HCT116 (cell line): ENCODE measurements at regions not wholly inside any gene's neighbourhood (a gene's known extent, or its start where the extent isn't known, plus 50 kb on each side); places are given as distances from the start of the nearest gene placed in this dataset.

ENCODE experiments used
- ATAC-seq: fragments of 200-7000 bp; cut with Tn5 transposase; 2 replicates; pipeline ENCODE4 v1.9.1; 2020; ENCODE audit warnings: mild to moderate bottlenecking, moderate library complexity
- BruUV-seq: library from RNA; stranded (reverse); fragments of 400-500 nt; replicated peaks from 2 replicates; lab custom pipeline; 2021; lab: Mats Ljungman, UMichigan
- CTCF ChIA-PET: fragments of 300-600 bp; sonication (Branson Sonifier 250); formaldehyde crosslinking; loops from one replicate; lab custom pipeline; 2021; ENCODE audit warnings: antibody characterized with exemption; lab: Charles Lee
- POLR2A ChIA-PET: fragments of 300-600, 350-600 bp; sonication (Branson Sonifier 250); formaldehyde crosslinking; loops from one replicate; lab custom pipeline; 2021; ENCODE audit warnings: antibody characterized with exemption; lab: Charles Lee
- RAD21 ChIA-PET, 2 experiments: fragments of 300-600 bp; sonication (Branson Sonifier 250); formaldehyde crosslinking; loops; one replicate each; lab custom pipeline; 2023; ENCODE audit warnings: low total read pairs in 2 of 2; ENCODE audit not compliant: uncharacterized antibody in 2 of 2, unreplicated experiment in 2 of 2, low non-redundant PET in 1 of 2; lab: Charles Lee
- DNase-seq: peaks from one replicate; pipeline ENCODE4 v3.0.0-alpha.2; 2010; ENCODE audit warnings: low read depth, low spot score
- H2AFZ ChIP-seq: fragments of 200-600 bp; shearing (Covaris generic), sonication (generic); 2 replicates; pipeline ENCODE4 v1.6.1; 2017; ENCODE audit warnings: low read depth, mixed run types, mixed read lengths, antibody characterized with exemption, low read length; ENCODE audit not compliant: poor library complexity, severe bottlenecking
- H3K27ac ChIP-seq: 2 replicates; pipeline ENCODE4 v1.5.1; 2012; ENCODE audit warnings: low read depth, low read length
- H3K27me3 ChIP-seq: fragments of 200-600 bp; sonication (generic); 2 replicates; pipeline ENCODE4 v1.6.1; 2016; ENCODE audit warnings: mixed run types, low read length, mixed read lengths; ENCODE audit not compliant: insufficient read depth
- H3K36me3 ChIP-seq, 2 experiments: fragments of 200-500 bp in 1 of 2; fragments of 200-600 bp in 1 of 2; sonication (Bioruptor generic) in 1 of 2; sonication (generic) in 1 of 2; 2 replicates each; pipeline versions ENCODE4 v1.5.1 to v1.6.1; 2014 to 2016; ENCODE audit warnings: low read length in 2 of 2, inconsistent platforms in 1 of 2, mixed read lengths in 1 of 2, mixed run types in 1 of 2; ENCODE audit not compliant: insufficient read depth in 2 of 2, control insufficient read depth in 1 of 2
- H3K4me1 ChIP-seq, 2 experiments: fragments of 200-600 bp in 1 of 2; sonication (generic) in 1 of 2; 2 replicates each; pipeline versions ENCODE4 v1.5.1 to v1.6.1; 2012 to 2017; ENCODE audit warnings: low read length in 2 of 2, inconsistent platforms in 1 of 2, mild to moderate bottlenecking in 1 of 2, mixed read lengths in 1 of 2, mixed run types in 1 of 2, moderate library complexity in 1 of 2; ENCODE audit not compliant: insufficient read depth in 2 of 2, control insufficient read depth in 1 of 2
- H3K4me2 ChIP-seq: fragments of 200-600 bp; sonication (generic); 2 replicates; pipeline ENCODE4 v1.6.1; 2017; ENCODE audit warnings: mixed run types, low read length, mixed read lengths
- H3K4me3 ChIP-seq, 2 experiments: fragments of 200-600 bp in 1 of 2; sonication (generic) in 1 of 2; replicated peaks in 1 of 2; 2 replicates each; pipeline ENCODE4 v1.5.1; 2011 to 2016; ENCODE audit warnings: low read length in 2 of 2, control low read depth in 1 of 2, low read depth in 1 of 2, mild to moderate bottlenecking in 1 of 2, mixed read lengths in 1 of 2, mixed run types in 1 of 2
- H3K79me2 ChIP-seq: fragments of 200-600 bp; sonication (generic); 2 replicates; pipeline ENCODE4 v1.6.1; 2017; ENCODE audit warnings: mild to moderate bottlenecking, mixed run types, low read length, moderate library complexity, mixed read lengths; ENCODE audit not compliant: insufficient read depth
- H3K9ac ChIP-seq: fragments of 200-600 bp; sonication (generic); 2 replicates; pipeline ENCODE4 v1.6.1; 2016; ENCODE audit warnings: low read length, mixed read lengths
- H3K9me2 ChIP-seq: fragments of 200-600 bp; sonication (generic), shearing (Covaris generic); 2 replicates; pipeline ENCODE4 v1.6.1; 2017; ENCODE audit warnings: mixed run types, mild to moderate bottlenecking, moderate library complexity; ENCODE audit not compliant: insufficient read depth
- H3K9me3 ChIP-seq, 2 experiments: fragments of 200-500 bp in 1 of 2; fragments of 200-600 bp in 1 of 2; sonication (Bioruptor generic) in 1 of 2; sonication (generic) in 1 of 2; 2 replicates each; pipeline ENCODE4 v1.6.1; 2014 to 2017; ENCODE audit warnings: low read length in 2 of 2, mixed read lengths in 2 of 2, inconsistent platforms in 1 of 2, low read depth in 1 of 2, mild to moderate bottlenecking in 1 of 2, mixed run types in 1 of 2, moderate library complexity in 1 of 2; ENCODE audit not compliant: control insufficient read depth in 1 of 2, insufficient read depth in 1 of 2
- H4K20me1 ChIP-seq: fragments of 200-600 bp; sonication (generic), shearing (Covaris generic); 2 replicates; pipeline ENCODE4 v1.6.1; 2017; ENCODE audit warnings: mixed run types, mild to moderate bottlenecking, moderate library complexity; ENCODE audit not compliant: insufficient read depth
- CBX3 ChIP-seq: IDR thresholded peaks from 2 replicates; pipeline ENCODE4 v1.6.1; 2012; ENCODE audit warnings: low read depth
- EGR1 ChIP-seq: IDR thresholded peaks from 2 replicates; pipeline ENCODE4 v1.6.1; 2012; ENCODE audit warnings: low read depth
- ELF1 ChIP-seq: IDR thresholded peaks from 2 replicates; pipeline ENCODE4 v1.6.1; 2012; ENCODE audit warnings: low read depth, borderline replicate concordance
- JUND ChIP-seq: IDR thresholded peaks from 2 replicates; pipeline ENCODE4 v1.6.1; 2012
- POLR2A ChIP-seq: IDR thresholded peaks from 2 replicates; pipeline ENCODE4 v1.7.0; 2011; ENCODE audit warnings: borderline replicate concordance; ENCODE audit not compliant: insufficient read depth, insufficient read length; ENCODE audit errors: extremely low read depth
- RAD21 ChIP-seq: IDR thresholded peaks from 2 replicates; pipeline ENCODE4 v1.6.1; 2012; ENCODE audit warnings: low read depth, mild to moderate bottlenecking
- SRF ChIP-seq: IDR thresholded peaks from 2 replicates; pipeline ENCODE4 v1.6.1; 2012; ENCODE audit warnings: low read depth
- YY1 ChIP-seq: IDR thresholded peaks from 2 replicates; pipeline ENCODE4 v1.6.1; 2011; ENCODE audit warnings: low read length, low read depth, moderate library complexity, mild to moderate bottlenecking; ENCODE audit not compliant: insufficient replicate concordance; ENCODE audit errors: extremely low read depth
- ZNF274 ChIP-seq: fragments of 200-500 bp; sonication (Bioruptor generic); IDR thresholded peaks from 2 replicates; pipeline ENCODE4 v1.6.1; 2014; ENCODE audit warnings: mild to moderate bottlenecking, low read depth, low read length, inconsistent platforms
- intact Hi-C: fragments of 100-400 bp; cut with micrococcal nuclease; formaldehyde crosslinking; loops from 2 replicates; pipeline ENCODE4 v1.10.0; 2022
- TF ChIP-seq, protein P1 (sequence below): IDR thresholded peaks from 2 replicates; pipeline ENCODE4 v1.6.1; 2012
- TF ChIP-seq, protein P2 (sequence below): IDR thresholded peaks from 2 replicates; pipeline ENCODE4 v1.6.1; 2012
- TF ChIP-seq, protein P3 (sequence below): IDR thresholded peaks from 2 replicates; pipeline ENCODE4 v1.6.1; 2011; ENCODE audit warnings: mild to moderate bottlenecking, low read length, moderate library complexity; ENCODE audit not compliant: insufficient replicate concordance; ENCODE audit errors: extremely low read depth
- TF ChIP-seq, protein P4 (sequence below), 3 experiments: fragments of 200-600 bp in 1 of 3; sonication (generic) in 1 of 3; IDR thresholded peaks in 2 of 3; conservative IDR thresholded peaks in 1 of 3; 2 replicates each; pipeline ENCODE4 v1.5.1; 2012 to 2017; ENCODE audit warnings: low read depth in 2 of 3, low read length in 2 of 3, antibody characterized with exemption in 1 of 3, borderline replicate concordance in 1 of 3, control low read depth in 1 of 3, mild to moderate bottlenecking in 1 of 3, mixed read lengths in 1 of 3, mixed run types in 1 of 3, moderate library complexity in 1 of 3; ENCODE audit not compliant: insufficient read depth in 1 of 3

DNA sequence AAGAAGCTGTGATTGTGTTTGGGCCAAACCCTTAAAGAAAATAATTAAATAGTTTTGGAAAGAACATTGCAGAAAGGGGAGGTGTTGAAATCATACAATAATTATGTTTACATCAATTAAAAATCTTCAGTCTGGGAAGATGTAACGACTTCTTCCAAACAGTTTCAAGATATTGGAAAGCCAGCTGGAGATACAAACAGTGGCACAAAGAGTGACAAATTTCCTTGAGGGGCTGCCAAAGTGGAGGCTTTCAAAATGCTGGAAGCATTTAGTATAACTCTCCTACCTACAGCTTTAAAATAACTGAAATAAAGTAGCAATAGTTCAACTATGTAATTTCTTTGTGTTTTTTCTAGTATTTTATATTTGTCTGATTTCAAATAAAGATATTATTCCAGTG is 405.0 kb downstream of the DNAJB9 start:
- intact Hi-C loops = loop anchor here (5.0 kb wide), 1 partner anchor 868 kb away; no protein-coding TSS in a partner anchor
- no peak overlapping the region for H3K27ac ChIP-seq
- ChIA-PET POLR2A (no interaction called here), CTCF (no interaction called here), RAD21 (no interaction called here)
- H3K27me3 ChIP-seq = no peaks in the 10 kb centered on the region
- H3K79me2 ChIP-seq = no peaks in the 10 kb centered on the region
- H3K9me3 ChIP-seq = no peaks in the 10 kb centered on the region
- no TSS peak for BruUV-seq
- H3K9ac ChIP-seq = no peak overlapping the region
- H4K20me1 ChIP-seq = no peaks in the 10 kb centered on the region
- no peaks in the 10 kb centered on the region for H3K9me2 ChIP-seq
- no peak overlapping the region for H3K4me3 ChIP-seq
- no peak for ATAC-seq
- H3K4me1 ChIP-seq = no peaks in the 10 kb centered on the region
- TF ChIP-seq YY1 = no peak
- TF ChIP-seq EGR1 = no peak
- no peak for TF ChIP-seq ELF1
- TF ChIP-seq SRF = no peak
- no peak for TF ChIP-seq CBX3
- TF ChIP-seq, protein P1, sequence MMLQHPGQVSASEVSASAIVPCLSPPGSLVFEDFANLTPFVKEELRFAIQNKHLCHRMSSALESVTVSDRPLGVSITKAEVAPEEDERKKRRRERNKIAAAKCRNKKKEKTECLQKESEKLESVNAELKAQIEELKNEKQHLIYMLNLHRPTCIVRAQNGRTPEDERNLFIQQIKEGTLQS = no peak
- TF ChIP-seq, protein P2, sequence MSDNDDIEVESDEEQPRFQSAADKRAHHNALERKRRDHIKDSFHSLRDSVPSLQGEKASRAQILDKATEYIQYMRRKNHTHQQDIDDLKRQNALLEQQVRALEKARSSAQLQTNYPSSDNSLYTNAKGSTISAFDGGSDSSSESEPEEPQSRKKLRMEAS = no peak
- TF ChIP-seq, protein P3, sequence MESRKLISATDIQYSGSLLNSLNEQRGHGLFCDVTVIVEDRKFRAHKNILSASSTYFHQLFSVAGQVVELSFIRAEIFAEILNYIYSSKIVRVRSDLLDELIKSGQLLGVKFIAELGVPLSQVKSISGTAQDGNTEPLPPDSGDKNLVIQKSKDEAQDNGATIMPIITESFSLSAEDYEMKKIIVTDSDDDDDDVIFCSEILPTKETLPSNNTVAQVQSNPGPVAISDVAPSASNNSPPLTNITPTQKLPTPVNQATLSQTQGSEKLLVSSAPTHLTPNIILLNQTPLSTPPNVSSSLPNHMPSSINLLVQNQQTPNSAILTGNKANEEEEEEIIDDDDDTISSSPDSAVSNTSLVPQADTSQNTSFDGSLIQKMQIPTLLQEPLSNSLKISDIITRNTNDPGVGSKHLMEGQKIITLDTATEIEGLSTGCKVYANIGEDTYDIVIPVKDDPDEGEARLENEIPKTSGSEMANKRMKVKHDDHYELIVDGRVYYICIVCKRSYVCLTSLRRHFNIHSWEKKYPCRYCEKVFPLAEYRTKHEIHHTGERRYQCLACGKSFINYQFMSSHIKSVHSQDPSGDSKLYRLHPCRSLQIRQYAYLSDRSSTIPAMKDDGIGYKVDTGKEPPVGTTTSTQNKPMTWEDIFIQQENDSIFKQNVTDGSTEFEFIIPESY = no peak
- TF ChIP-seq, protein P4, sequence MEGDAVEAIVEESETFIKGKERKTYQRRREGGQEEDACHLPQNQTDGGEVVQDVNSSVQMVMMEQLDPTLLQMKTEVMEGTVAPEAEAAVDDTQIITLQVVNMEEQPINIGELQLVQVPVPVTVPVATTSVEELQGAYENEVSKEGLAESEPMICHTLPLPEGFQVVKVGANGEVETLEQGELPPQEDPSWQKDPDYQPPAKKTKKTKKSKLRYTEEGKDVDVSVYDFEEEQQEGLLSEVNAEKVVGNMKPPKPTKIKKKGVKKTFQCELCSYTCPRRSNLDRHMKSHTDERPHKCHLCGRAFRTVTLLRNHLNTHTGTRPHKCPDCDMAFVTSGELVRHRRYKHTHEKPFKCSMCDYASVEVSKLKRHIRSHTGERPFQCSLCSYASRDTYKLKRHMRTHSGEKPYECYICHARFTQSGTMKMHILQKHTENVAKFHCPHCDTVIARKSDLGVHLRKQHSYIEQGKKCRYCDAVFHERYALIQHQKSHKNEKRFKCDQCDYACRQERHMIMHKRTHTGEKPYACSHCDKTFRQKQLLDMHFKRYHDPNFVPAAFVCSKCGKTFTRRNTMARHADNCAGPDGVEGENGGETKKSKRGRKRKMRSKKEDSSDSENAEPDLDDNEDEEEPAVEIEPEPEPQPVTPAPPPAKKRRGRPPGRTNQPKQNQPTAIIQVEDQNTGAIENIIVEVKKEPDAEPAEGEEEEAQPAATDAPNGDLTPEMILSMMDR (IDR thresholded peaks at IDR 0.05 in 2 of 3, conservative IDR thresholded peaks at IDR 0.05 in 1 of 3; ENCODE audit: borderline replicate concordance in 1 of 3, insufficient read depth in 1 of 3, low read depth in 2 of 3, low read length in 2 of 3) = no peak
- TF ChIP-seq ZNF274 = no peak
- no peak for TF ChIP-seq RAD21
- no peak for TF ChIP-seq JUND
- no peak for TF ChIP-seq POLR2A
- no peaks in the 10 kb centered on the region for H3K36me3 ChIP-seq
- no peak overlapping the region for H2AFZ ChIP-seq
- H3K4me2 ChIP-seq = no peak overlapping the region
- no peak for DNase-seq
